ENCODE measurements at regions not wholly inside any gene's neighbourhood (a gene's known extent, or its start where the extent isn't known, plus 50 kb on each side); places are given as distances from the start of the nearest gene placed in this dataset.

DNA sequence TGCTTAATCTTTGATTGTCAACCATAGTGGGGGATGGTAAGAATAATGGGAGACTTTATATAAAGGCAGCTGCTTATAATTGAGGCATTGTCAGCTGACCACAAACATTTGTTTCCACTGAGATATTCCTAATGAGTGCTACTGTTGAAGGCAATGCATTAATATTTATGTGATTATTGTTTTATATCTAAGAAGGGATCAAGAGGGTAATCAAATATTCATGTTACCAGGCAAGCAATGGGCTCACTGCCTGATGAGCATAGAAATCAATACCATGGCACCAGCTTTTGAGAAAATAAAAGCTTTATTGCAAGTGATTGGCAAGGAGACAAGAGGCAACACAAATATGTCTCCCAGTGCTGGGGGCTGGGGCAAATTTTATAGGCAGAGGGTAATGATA, 706.7 kb upstream of the ADAMTS5 start:
- TF ChIP-seq, protein P1, sequence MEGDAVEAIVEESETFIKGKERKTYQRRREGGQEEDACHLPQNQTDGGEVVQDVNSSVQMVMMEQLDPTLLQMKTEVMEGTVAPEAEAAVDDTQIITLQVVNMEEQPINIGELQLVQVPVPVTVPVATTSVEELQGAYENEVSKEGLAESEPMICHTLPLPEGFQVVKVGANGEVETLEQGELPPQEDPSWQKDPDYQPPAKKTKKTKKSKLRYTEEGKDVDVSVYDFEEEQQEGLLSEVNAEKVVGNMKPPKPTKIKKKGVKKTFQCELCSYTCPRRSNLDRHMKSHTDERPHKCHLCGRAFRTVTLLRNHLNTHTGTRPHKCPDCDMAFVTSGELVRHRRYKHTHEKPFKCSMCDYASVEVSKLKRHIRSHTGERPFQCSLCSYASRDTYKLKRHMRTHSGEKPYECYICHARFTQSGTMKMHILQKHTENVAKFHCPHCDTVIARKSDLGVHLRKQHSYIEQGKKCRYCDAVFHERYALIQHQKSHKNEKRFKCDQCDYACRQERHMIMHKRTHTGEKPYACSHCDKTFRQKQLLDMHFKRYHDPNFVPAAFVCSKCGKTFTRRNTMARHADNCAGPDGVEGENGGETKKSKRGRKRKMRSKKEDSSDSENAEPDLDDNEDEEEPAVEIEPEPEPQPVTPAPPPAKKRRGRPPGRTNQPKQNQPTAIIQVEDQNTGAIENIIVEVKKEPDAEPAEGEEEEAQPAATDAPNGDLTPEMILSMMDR (IDR thresholded peaks at IDR 0.05) = no peak
- TF ChIP-seq POLR2AphosphoS5 (IDR thresholded peaks at IDR 0.05; ENCODE audit: insufficient read depth in 1 of 2, low read depth in 1 of 2) (no peak), POLR2A (IDR thresholded peaks at IDR 0.05) (no peak)

All from vagina (tissue), 2 donors.